SU-DHL-6 (cell line): ENCODE measurements at regions not wholly inside any gene's neighbourhood (a gene's known extent, or its start where the extent isn't known, plus 50 kb on each side); places are given as distances from the start of the nearest gene placed in this dataset.

ENCODE experiments used
- H2AFZ ChIP-seq: fragments of 200-600 bp; sonication (generic); 2 replicates; pipeline ENCODE4 v1.6.1; 2014; ENCODE audit warnings: low read depth, mild to moderate bottlenecking, moderate library complexity, mixed read lengths, antibody characterized with exemption, low read length; ENCODE audit not compliant: severe bottlenecking
- H3F3A ChIP-seq: fragments of 200-600 bp; shearing (Covaris generic); 2 replicates; pipeline ENCODE4 v1.6.0; 2016; ENCODE audit warnings: antibody characterized with exemption, mild to moderate bottlenecking; ENCODE audit not compliant: insufficient read depth
- H3K27ac ChIP-seq: fragments of 200-600 bp; sonication (generic); 2 replicates; pipeline ENCODE4 v1.5.1; 2016; ENCODE audit warnings: low read depth, mild to moderate bottlenecking, low read length, moderate library complexity, mixed read lengths
- H3K27me3 ChIP-seq: fragments of 200-600 bp; sonication (generic), shearing (Covaris generic); 2 replicates; pipeline ENCODE4 v1.6.0; 2014; ENCODE audit warnings: mild to moderate bottlenecking, low read length
- H3K36me3 ChIP-seq: fragments of 200-600 bp; sonication (generic); 2 replicates; pipeline ENCODE4 v1.6.1; 2014; ENCODE audit warnings: mild to moderate bottlenecking, low read length, mixed read lengths
- H3K4me2 ChIP-seq: fragments of 300-600, 200-600 bp; shearing (Covaris generic), sonication (generic); 2 replicates; pipeline ENCODE4 v1.6.0; 2014; ENCODE audit warnings: low read length, low read depth, mild to moderate bottlenecking; ENCODE audit not compliant: poor library complexity, severe bottlenecking
- H3K4me3 ChIP-seq: fragments of 200-600 bp; sonication (generic); 2 replicates; pipeline ENCODE4 v1.5.1; 2014; ENCODE audit warnings: antibody characterized with exemption, low read length, mild to moderate bottlenecking, mixed read lengths; ENCODE audit not compliant: insufficient read depth, poor library complexity, severe bottlenecking
- H3K79me2 ChIP-seq: fragments of 200-600 bp; sonication (generic); 2 replicates; pipeline ENCODE4 v1.6.1; 2014; ENCODE audit warnings: mild to moderate bottlenecking, low read length, moderate library complexity; ENCODE audit not compliant: insufficient read depth
- H3K9ac ChIP-seq: fragments of 200-600 bp; sonication (generic); 2 replicates; pipeline ENCODE4 v1.7.0; 2014; ENCODE audit warnings: mild to moderate bottlenecking, low read length
- H3K9me2 ChIP-seq: fragments of 200-600 bp; sonication (generic); replicated peaks from 2 replicates; pipeline ENCODE4 v1.6.1; 2014; ENCODE audit warnings: low read length; ENCODE audit not compliant: insufficient read depth
- H3K9me3 ChIP-seq: fragments of 200-600 bp; sonication (generic); 2 replicates; pipeline ENCODE4 v1.6.1; 2014; ENCODE audit warnings: low read length, mixed read lengths; ENCODE audit not compliant: insufficient read depth
- H4K20me1 ChIP-seq: fragments of 200-600 bp; sonication (generic); 2 replicates; pipeline ENCODE4 v1.6.1; 2014; ENCODE audit warnings: low read depth, mild to moderate bottlenecking, antibody characterized with exemption, low read length, moderate library complexity, mixed read lengths
- CTCF ChIP-seq: fragments of 200-600 bp; sonication (generic); IDR thresholded peaks from one replicate; pipeline ENCODE4 v1.5.1; 2017; ENCODE audit warnings: antibody characterized with exemption, mild to moderate bottlenecking, low read length, moderate library complexity; ENCODE audit not compliant: insufficient read depth, poor library complexity, severe bottlenecking
- EZH2phosphoT487 ChIP-seq: fragments of 200-600 bp; sonication (generic), shearing (Covaris generic); conservative IDR thresholded peaks from 2 replicates; pipeline ENCODE4 v1.6.1; 2018; ENCODE audit warnings: mild to moderate bottlenecking, antibody characterized with exemption, low read length, moderate library complexity, mixed read lengths

GRCh38 chr1:221477252-221477651 is 264.6 kb downstream of the DUSP10 start:
- Histone ChIP-seq H3K9me3 (no peaks in the 10 kb centered on the region), H3K36me3 (no peaks in the 10 kb centered on the region), H4K20me1 (no peaks in the 10 kb centered on the region), H3K27ac (no peak overlapping the region), H3K9ac (no peak overlapping the region), H3F3A (no peaks in the 10 kb centered on the region), H3K4me2 (no peak overlapping the region), H3K4me3 (no peak overlapping the region), H2AFZ (no peak overlapping the region), H3K79me2 (no peaks in the 10 kb centered on the region), H3K9me2 (no peaks in the 10 kb centered on the region), H3K27me3 (no peaks in the 10 kb centered on the region)
- no peak for TF ChIP-seq EZH2phosphoT487
- no peak for TF ChIP-seq CTCF

DNA sequence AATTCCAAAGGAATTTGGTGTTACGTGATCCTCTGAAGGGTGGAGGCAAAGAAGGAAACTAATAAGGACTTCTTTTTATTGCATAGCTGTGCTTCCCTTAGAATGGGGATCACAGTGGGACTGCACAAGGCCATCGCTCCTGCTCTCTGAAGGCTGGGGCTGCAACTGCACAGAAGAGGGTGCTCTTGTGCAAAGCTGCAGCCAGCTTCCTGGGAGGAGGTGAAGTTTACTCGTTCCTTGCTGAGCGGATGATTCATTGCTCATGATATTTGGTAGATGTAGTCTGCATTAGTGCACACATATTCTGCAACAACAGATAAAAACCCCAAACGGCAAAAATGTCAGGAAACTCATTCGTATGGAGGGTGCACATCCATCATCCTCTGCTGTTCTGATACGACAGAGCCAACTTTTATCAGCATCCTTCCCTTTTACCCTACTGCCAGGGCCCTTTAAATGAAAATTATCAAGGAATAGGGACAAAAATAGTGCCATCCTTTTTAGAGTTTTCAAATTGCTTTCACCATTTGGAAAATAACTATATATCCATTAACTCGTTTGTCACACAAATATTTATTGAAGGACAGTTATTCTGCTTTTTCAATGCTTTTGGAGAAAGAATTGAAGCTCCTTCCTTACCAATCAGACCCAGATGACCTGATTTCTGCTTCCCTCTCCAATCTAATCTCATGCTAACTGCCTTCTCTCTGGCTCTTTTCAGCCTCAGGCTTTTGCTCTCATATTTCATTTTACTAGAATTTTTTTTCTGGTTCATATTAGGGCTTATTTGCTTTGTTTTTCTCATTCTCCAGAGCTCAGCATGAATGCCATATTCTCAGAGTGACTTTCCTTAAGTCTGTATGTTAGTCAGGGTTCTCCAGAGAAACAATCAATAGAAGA is 263.6 kb downstream of the DUSP10 start:
- H3K27me3 ChIP-seq: no peaks in the 10 kb centered on the region
- TF ChIP-seq EZH2phosphoT487 (no peak), CTCF (peak; percentile 81)
- no peak overlapping the region for H3K27ac ChIP-seq
- H3F3A ChIP-seq: no peaks in the 10 kb centered on the region
- no peak overlapping the region for H3K4me2 ChIP-seq
- no peaks in the 10 kb centered on the region for H3K9me2 ChIP-seq
- no peaks in the 10 kb centered on the region for H3K9me3 ChIP-seq
- no peaks in the 10 kb centered on the region for H3K79me2 ChIP-seq
- no peak overlapping the region for H3K9ac ChIP-seq
- no peak overlapping the region for H3K4me3 ChIP-seq
- no peaks in the 10 kb centered on the region for H3K36me3 ChIP-seq
- no peaks in the 10 kb centered on the region for H4K20me1 ChIP-seq
- no peak overlapping the region for H2AFZ ChIP-seq

GRCh38 chr1:221487781-221488524 is 253.9 kb downstream of the DUSP10 start:
- Histone ChIP-seq H3K36me3 (no peaks in the 10 kb centered on the region), H4K20me1 (no peaks in the 10 kb centered on the region), H3K4me2 (no peak overlapping the region), H3K27me3 (no peaks in the 10 kb centered on the region), H3F3A (no peaks in the 10 kb centered on the region), H3K4me3 (no peak overlapping the region), H3K9ac (no peak overlapping the region), H3K9me2 (no peaks in the 10 kb centered on the region), H3K79me2 (no peaks in the 10 kb centered on the region), H3K27ac (no peak overlapping the region), H2AFZ (no peak overlapping the region), H3K9me3 (no peaks in the 10 kb centered on the region)
- no peak for TF ChIP-seq EZH2phosphoT487
- no peak for TF ChIP-seq CTCF
